ENCODE measurements at regions not wholly inside any gene's neighbourhood (a gene's known extent, or its start where the extent isn't known, plus 50 kb on each side); places are given as distances from the start of the nearest gene placed in this dataset.

DNA sequence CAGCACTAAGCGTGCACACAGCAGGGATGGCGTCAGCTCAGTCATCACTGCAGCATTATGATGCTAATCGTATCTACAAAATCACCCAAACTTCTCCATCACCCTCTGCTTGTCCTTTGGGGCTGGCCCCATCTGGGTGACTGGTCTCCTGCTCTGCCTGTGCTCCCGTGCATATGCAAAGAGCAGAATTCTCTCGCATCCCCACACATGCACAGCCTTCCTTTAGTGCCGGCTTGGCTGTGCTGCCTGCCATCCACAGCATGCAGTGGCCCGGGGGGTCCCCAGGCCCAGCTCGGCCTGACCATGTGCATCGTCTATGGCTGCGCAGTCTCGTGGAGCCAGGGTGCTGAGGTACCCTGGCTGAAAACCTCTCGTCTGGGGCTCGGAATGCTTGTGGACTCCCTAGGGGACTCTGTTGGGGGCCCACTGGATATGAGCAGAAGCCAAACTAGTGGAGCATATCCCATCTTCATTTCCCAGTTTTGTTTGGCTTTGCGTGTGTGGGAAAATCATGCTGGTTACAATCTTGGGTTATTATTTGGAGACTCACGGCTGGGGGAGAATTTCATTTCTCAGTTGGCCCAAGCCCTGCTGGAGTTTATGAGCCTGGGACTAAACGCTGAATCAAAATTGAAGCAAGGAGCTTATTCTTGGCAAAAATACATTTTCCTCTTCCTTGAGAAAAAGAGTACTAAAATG lies 70.9 kb upstream of the HS6ST1 start:
- POLR2A ChIA-PET, result no interaction called here
- Mint-ChIP-seq H3K27me3 (peaks cover 5% of the 10 kb centered on the region), H3K9me3 (no peaks in the 10 kb centered on the region), H3K36me3 (ENCODE audit: low read depth) (no peaks in the 10 kb centered on the region), H3K4me1 (no peaks in the 10 kb centered on the region), H3K4me3 (no peak overlapping the region), H3K27ac (no peak overlapping the region)
- DNase-seq, result no peak
- CTCF ChIA-PET, result no interaction called here

DNA sequence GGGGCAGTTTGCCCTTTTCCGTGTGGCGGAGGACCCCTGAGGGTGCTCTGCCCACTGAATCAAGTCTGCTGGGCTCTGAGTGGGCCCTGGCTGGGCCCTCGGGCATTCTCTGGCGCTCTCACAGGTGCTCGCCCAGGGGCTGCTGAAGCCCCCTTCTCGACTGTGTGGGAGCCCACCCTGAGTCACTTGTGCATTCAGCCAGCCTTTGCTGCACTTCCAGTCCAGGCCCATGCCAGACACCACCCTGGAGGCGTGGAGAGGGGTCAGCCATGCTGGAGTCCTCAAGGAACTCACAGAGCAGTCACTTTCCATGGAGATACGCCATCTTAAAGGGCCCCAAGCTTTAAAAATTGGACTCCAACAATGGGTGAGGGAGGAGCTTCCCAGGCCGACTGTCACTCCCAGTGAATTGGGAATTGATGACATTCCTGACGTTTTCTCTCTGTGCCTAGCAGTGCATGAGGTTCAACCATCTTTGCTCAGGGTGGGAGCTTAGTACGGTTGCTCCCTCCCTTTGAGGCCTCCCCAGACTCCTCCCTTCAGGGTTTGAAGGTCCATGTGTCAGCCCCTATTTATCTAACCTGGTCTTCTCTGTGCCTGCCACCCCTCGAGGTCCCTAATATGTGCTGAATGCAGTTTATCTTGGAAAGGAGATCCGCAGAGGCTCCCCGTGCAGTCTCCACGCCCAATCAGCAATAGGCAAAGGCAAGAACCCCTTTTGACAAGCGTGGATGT lies 71.8 kb upstream of the HS6ST1 start:
- H3K9me3 Mint-ChIP-seq, result no peaks in the 10 kb centered on the region
- H3K36me3 Mint-ChIP-seq (ENCODE audit: low read depth), result no peaks in the 10 kb centered on the region
- no peak for DNase-seq
- ChIA-PET CTCF (no interaction called here), POLR2A (no interaction called here)
- no peaks in the 10 kb centered on the region for H3K4me1 Mint-ChIP-seq
- H3K27me3 Mint-ChIP-seq, result peaks cover 5% of the 10 kb centered on the region
- no peak overlapping the region for H3K4me3 Mint-ChIP-seq
- no peak overlapping the region for H3K27ac Mint-ChIP-seq

DNA sequence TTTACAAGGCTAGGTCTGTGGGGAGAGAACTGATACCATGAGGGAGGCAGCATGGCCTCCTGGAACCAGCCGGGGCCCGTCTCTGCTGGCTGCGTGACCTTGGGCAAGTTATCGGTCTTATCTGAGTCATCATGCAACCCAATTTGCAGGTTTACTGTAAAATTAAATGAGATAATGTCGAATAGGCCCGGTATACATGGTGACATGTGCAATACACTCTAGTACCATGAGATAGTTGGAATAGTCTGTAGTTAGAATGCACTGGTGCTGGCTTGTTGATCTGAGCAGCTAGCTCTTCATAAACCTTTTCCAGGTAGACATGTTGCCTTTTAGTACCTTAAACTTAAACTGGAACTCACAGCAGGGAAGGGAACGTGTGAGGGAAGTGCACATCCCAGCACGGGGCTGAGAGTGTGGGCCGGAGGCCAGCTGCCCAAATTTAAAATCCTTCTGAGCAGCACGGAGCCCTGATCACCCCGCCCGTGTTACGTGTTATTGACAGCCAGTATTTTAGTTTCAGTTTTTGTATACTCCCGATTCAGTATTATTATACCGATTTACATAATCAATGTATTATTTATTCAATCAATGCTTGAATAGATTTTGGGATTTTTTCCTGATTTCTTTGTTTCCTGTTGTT lies 72.4 kb upstream of the HS6ST1 start:
- H3K4me3 Mint-ChIP-seq, result no peak overlapping the region
- no peaks in the 10 kb centered on the region for H3K9me3 Mint-ChIP-seq
- H3K27me3 Mint-ChIP-seq, result peaks cover 5% of the 10 kb centered on the region
- no peak overlapping the region for H3K27ac Mint-ChIP-seq
- ChIA-PET POLR2A (no interaction called here), CTCF (no interaction called here)
- no peaks in the 10 kb centered on the region for H3K36me3 Mint-ChIP-seq (ENCODE audit: low read depth)
- no peak for DNase-seq
- no peaks in the 10 kb centered on the region for H3K4me1 Mint-ChIP-seq

DNA sequence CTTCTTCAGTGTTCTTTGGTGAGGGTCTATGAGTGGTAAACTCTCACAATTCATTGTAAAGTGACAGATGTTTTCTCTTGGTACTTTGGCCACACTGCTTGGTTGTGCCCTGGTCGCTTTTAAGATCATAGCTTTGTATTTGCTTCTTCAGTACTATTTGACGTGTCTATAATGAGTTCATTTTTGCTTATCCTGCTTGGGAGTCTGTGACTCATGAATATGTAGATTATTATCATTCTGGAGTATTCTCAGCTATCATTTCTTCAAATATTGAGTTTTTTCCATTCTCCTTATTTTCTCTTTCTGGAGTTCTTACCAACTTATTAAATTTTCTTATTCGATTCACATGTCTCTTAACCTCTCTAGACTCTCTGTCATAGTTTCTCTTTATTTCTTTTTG lies 73.0 kb upstream of the HS6ST1 start:
- POLR2A ChIA-PET, result no interaction called here
- H3K4me3 Mint-ChIP-seq, result no peak overlapping the region
- H3K36me3 Mint-ChIP-seq (ENCODE audit: low read depth), result no peaks in the 10 kb centered on the region
- no peaks in the 10 kb centered on the region for H3K4me1 Mint-ChIP-seq
- no peak overlapping the region for H3K27ac Mint-ChIP-seq
- H3K9me3 Mint-ChIP-seq, result no peaks in the 10 kb centered on the region
- no peak for DNase-seq
- CTCF ChIA-PET, result no interaction called here
- peaks cover 5% of the 10 kb centered on the region for H3K27me3 Mint-ChIP-seq

DNA sequence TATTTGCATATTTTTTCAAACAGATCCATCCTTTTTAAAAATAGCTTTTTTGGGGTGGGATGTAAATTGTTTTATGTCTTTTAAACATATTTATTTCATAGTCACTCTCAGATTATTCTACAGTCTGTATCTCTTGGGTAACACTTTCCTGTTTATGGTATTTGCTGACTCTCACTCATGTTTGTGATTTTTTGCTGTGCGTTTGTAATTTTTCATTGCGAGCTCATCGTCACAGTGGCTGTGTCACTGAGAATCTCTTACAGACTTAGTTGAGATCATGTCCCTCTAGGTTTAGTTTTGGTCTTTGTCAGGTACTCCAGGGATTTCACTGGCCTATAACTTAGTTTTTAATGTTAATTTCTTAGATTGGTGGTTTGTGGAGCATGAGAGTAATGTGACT lies 73.5 kb upstream of the HS6ST1 start:
- Mint-ChIP-seq H3K27ac (no peak overlapping the region), H3K4me1 (no peaks in the 10 kb centered on the region), H3K36me3 (ENCODE audit: low read depth) (no peaks in the 10 kb centered on the region), H3K9me3 (no peaks in the 10 kb centered on the region), H3K27me3 (peaks cover 5% of the 10 kb centered on the region), H3K4me3 (no peak overlapping the region)
- CTCF ChIA-PET, result no interaction called here
- DNase-seq, result no peak
- POLR2A ChIA-PET, result no interaction called here

DNA sequence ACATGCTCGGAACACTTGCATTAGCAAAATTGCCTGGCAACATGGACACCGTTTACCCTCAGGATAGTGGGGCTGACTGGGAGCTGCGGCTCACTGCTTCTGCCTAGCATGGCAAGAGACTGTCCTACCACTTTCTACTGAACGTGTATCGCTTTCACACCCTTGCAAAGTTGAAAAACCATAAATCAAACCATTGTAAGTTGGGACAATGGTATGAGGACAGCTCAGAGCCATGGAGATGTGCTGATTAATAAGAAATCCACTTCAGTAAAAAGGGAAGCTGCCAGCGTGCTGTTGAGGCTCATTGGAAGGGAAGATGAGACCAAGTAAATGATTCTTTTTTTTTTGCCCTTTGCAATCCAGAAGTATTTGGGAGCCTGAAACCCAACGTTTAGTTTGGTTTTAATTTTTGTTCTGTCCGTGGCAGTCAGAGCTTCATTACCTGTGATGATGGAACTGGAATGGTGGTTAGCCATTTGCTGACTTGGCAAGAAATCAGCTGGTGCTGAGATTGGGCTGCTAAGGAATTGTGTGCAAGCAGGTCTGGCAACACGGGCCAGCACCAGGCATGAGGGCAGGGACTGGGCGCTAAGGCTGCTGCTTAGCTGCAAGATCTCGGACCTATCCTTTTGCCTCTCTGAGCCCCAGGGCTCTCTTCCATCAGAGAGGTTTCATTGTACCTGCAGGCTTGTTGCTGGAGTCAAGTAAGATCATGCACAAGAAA lies 75.5 kb upstream of the HS6ST1 start:
- no peaks in the 10 kb centered on the region for H3K4me1 Mint-ChIP-seq
- H3K9me3 Mint-ChIP-seq, result no peaks in the 10 kb centered on the region
- H3K36me3 Mint-ChIP-seq (ENCODE audit: low read depth), result no peaks in the 10 kb centered on the region
- CTCF ChIA-PET, result no interaction called here
- H3K4me3 Mint-ChIP-seq, result no peak overlapping the region
- peaks cover 9% of the 10 kb centered on the region for H3K27me3 Mint-ChIP-seq
- no peak for DNase-seq
- H3K27ac Mint-ChIP-seq, result no peak overlapping the region
- POLR2A ChIA-PET, result no interaction called here

DNA sequence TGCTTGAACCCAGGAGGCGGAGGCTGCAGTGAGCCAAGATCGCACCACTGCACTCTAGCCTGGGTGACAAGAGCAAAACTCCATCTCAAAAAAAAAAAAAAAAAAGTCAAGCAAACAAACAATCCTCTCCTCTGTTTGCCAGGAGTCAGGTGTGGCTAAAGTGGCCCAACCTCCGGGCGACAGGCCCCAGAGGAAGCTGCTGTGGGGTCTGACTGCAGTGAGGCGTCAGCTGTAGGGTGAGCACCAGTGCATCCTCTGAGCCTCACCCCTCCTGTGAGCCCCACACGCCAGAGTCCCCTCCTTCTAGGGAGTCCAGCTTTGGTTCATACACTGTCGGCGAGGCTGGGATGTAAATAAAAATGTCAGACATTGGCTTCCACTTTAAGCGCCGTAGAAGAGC lies 76.5 kb upstream of the HS6ST1 start:
- DNase-seq, result no peak
- POLR2A ChIA-PET, result no interaction called here
- no peaks in the 10 kb centered on the region for H3K36me3 Mint-ChIP-seq (ENCODE audit: low read depth)
- H3K9me3 Mint-ChIP-seq, result no peaks in the 10 kb centered on the region
- no peak overlapping the region for H3K4me3 Mint-ChIP-seq
- no peaks in the 10 kb centered on the region for H3K4me1 Mint-ChIP-seq
- H3K27ac Mint-ChIP-seq, result no peak overlapping the region
- CTCF ChIA-PET, result no interaction called here
- peaks cover 16% of the 10 kb centered on the region for H3K27me3 Mint-ChIP-seq

DNA sequence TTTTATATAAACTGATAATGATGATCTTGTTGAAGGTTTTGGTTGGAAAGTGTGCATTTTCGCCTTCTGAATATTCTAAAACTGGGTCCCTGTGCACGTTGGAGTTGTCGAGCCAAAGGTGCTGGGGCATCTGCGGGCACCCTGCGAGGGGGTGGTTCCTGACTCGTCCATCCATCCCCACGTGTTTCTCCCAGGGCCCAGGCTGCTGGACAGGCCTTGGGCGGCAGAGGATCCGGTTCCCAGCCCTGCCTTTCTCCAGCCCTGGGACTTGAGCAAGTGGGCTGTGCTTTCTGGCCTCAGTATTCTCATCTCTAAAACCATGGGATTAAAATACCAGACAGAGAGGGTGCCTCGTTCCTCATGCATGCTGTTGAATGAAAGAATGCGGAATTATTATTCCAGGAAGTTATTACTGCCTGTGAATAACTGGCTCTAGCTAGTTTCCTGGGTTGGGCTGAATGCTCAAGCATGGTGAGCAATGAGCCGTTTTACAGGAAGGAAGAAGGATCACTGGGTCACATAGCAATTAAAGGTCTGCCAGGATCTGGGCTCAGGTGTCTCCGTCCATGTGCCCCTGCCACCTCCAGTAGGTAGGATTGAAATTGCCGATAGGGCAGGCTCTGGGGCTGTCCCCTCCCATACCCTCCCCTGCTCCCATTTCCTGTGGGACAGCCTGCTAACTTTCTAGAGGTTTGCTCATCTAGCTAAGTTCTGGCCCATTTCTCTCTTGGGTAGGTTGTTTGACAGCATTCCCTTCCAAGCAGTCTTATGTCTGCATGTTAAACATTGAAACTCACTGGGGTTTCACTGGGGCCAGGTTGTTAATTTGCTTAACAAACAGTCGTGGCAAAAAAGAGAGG lies 77.2 kb upstream of the HS6ST1 start:
- Mint-ChIP-seq H3K4me1 (no peaks in the 10 kb centered on the region), H3K27me3 (peaks cover 20% of the 10 kb centered on the region), H3K9me3 (no peaks in the 10 kb centered on the region), H3K4me3 (no peak overlapping the region), H3K27ac (no peak overlapping the region), H3K36me3 (ENCODE audit: low read depth) (no peaks in the 10 kb centered on the region)
- ChIA-PET POLR2A (no interaction called here), CTCF (no interaction called here)
- DNase-seq, result no peak

DNA sequence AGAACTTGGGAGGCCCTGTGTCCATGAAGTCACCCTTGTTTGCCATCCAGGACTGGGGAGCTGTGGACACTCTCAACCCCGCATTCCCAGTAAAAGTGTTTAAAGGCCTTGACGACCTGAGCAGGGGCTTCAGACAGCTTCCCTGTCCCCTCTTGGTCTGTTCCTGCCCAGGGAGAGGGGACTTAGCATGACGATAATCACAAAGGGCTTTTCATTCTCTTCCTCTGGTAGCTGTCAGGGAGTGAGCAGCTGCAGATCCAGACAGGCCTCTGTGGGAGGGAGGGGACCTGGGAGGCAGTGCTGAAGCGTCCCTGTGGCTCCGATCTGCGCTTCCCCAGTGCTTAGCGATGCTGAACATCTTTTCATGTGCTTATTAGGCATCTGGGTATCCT lies 77.8 kb upstream of the HS6ST1 start:
- no peaks in the 10 kb centered on the region for H3K4me1 Mint-ChIP-seq
- CTCF ChIA-PET, result no interaction called here
- no peak for DNase-seq

DNA sequence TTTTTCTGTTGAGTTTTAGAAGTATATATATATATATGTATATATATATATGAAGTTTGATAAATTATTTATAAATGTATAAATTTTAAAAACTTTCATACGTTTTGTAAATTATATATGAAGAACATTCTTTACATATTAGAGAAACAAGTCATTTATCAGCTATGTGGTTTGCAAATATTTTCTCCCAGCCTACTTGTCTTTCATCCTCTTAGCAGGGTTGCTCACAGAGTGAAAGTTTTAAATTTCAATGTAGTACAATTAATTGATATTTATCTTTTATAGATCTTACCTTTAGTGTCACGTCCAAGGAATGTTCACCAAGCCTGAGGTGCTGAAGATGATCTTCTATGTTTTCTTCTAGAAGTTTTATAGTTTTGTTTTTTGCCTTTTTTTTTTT lies 78.3 kb upstream of the HS6ST1 start:
- no peak for DNase-seq
- Mint-ChIP-seq H3K36me3 (ENCODE audit: low read depth) (no peaks in the 10 kb centered on the region), H3K9me3 (no peaks in the 10 kb centered on the region), H3K4me1 (no peaks in the 10 kb centered on the region), H3K4me3 (no peak overlapping the region), H3K27ac (no peak overlapping the region), H3K27me3 (peaks cover 21% of the 10 kb centered on the region)
- ChIA-PET CTCF (no interaction called here), POLR2A (no interaction called here)

More for the DNA sequence above, 77.8 kb upstream of the HS6ST1 start:
- H3K4me3 Mint-ChIP-seq, result no peak overlapping the region
- H3K27ac Mint-ChIP-seq, result no peak overlapping the region
- no peaks in the 10 kb centered on the region for H3K36me3 Mint-ChIP-seq (ENCODE audit: low read depth)
- POLR2A ChIA-PET, result no interaction called here
- peaks cover 21% of the 10 kb centered on the region for H3K27me3 Mint-ChIP-seq
- no peaks in the 10 kb centered on the region for H3K9me3 Mint-ChIP-seq

DNA sequence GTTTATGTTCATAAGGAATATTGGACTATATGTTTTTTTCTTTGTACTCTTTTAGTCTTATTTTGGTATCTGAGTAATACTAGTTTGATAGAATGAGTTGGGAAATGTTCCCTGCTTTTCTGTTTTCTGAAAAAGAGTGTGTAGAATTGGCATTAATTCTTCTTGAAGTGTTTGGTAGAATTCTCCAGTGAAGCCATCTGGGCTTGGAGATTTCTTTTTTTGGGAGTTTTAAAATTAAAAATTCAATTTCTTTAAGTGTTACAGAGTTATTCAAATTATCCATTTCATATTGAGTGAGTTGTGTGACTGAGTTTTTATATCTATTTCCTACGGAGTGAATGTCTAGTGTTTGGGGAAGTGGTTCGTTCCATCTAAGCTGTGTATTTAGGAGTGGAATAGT lies 80.6 kb upstream of the HS6ST1 start:
- Mint-ChIP-seq H3K27ac (no peak overlapping the region), H3K4me1 (no peaks in the 10 kb centered on the region), H3K36me3 (ENCODE audit: low read depth) (no peaks in the 10 kb centered on the region), H3K4me3 (no peak overlapping the region), H3K27me3 (peaks cover 19% of the 10 kb centered on the region), H3K9me3 (no peaks in the 10 kb centered on the region)
- DNase-seq, result no peak
- POLR2A ChIA-PET, result no interaction called here
- CTCF ChIA-PET, result no interaction called here

DNA sequence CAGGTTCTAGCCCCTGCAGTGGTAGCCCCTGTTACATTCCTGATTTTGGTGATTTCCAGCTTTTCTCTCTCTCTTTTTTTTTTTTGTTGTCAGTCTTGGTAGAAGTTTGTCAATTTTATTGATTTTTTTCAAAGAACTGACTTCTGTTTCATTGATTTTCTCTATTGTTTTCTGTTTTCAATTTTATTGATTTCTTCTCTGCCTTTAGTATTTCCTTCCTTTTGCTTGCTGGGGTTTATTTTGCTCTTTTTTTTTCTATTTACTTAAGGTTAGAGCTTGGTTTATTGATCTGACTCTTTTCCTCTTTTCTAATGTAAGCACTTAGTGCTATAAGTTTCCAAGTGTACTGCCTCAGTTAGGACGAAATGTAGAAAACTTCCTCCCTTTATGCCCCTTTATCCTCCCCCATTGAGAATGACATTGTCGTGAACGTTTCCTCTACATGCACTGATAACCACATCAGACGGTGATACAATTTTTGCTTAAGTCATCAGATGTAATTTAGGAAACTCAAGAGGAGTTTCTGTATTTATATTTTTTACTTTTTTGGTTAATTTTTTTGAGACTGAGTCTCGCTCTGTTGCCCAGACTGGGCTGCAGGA lies 81.1 kb upstream of the HS6ST1 start:
- Mint-ChIP-seq H3K4me1 (no peaks in the 10 kb centered on the region), H3K36me3 (ENCODE audit: low read depth) (no peaks in the 10 kb centered on the region), H3K9me3 (no peaks in the 10 kb centered on the region), H3K4me3 (no peak overlapping the region), H3K27ac (no peak overlapping the region), H3K27me3 (peaks cover 21% of the 10 kb centered on the region)
- POLR2A ChIA-PET, result no interaction called here
- CTCF ChIA-PET, result no interaction called here
- DNase-seq, result no peak

DNA sequence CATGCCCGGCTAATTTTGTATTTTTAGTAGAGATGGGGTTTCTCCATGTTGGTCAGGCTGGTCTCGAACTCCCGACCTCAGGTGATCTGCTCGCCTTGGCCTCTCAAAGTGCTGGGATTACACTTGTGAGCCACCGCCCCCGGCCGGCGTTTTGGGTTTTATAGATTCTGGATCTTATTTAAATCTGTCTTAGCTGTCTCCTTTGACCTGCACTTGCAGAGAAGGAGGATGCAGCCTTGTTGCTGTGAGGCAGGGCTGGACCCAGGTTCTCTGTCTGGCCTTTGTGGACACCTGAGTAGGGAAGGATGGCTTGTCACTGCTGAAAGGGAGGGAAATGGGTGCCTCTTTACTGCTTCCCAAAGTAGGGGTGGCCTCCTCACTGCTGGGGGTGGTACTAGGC lies 83.0 kb upstream of the HS6ST1 start:
- DNase-seq, result no peak
- Mint-ChIP-seq H3K36me3 (ENCODE audit: low read depth) (no peaks in the 10 kb centered on the region), H3K27ac (no peak overlapping the region), H3K4me3 (no peak overlapping the region), H3K9me3 (no peaks in the 10 kb centered on the region), H3K27me3 (peaks cover 21% of the 10 kb centered on the region), H3K4me1 (no peaks in the 10 kb centered on the region)
- ChIA-PET POLR2A (no interaction called here), CTCF (no interaction called here)

All from activated CD4-positive, alpha-beta memory T cell treated with anti-CD3 and anti-CD28 coated beads, Interleukin-2, amount 10 ng/mL, durations not matched to agents 7 days and 5 days (primary cell).